ENCODE measurements at regions not wholly inside any gene's neighbourhood (a gene's known extent, or its start where the extent isn't known, plus 50 kb on each side); places are given as distances from the start of the nearest gene placed in this dataset.

- DNase-seq (ENCODE audit: low spot score), result peak; percentile 78
These were observed 97.0 kb upstream of the LNX1 start for GRCh38 chr4:53688186-53688790.

DNA sequence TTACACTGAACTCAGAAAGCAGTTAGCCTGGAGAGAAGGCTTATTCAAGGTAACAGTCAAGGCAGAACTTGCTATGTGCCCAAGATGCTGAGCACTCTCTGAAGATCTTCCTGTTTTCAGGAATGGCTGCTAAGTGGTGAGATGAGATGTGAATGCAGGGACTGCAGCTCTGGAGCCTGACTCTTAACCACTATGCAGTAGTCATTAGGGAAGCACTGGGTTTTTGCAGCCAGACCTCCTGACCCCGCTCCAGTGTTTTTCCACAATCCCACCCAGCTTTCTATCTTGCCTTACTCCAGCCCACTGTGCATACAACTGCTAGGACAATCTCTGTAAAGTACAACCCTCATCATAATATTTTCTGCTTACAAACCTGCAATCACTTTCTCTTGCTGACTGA lies 95.2 kb upstream of the LNX1 start:
- no peak for DNase-seq (ENCODE audit: low spot score)

- no peak for DNase-seq (ENCODE audit: low spot score)
These were observed 93.1 kb upstream of the LNX1 start for GRCh38 chr4:53684136-53685130.

GRCh38 chr4:53682908-53683307 lies 91.6 kb upstream of the LNX1 start:
- no peak for DNase-seq (ENCODE audit: low spot score)

GRCh38 chr4:53682196-53682595 lies 90.9 kb upstream of the LNX1 start:
- DNase-seq (ENCODE audit: low spot score), result no peak

- no peak for DNase-seq (ENCODE audit: low spot score)
These were observed 89.3 kb upstream of the LNX1 start for GRCh38 chr4:53680598-53680997.

DNA sequence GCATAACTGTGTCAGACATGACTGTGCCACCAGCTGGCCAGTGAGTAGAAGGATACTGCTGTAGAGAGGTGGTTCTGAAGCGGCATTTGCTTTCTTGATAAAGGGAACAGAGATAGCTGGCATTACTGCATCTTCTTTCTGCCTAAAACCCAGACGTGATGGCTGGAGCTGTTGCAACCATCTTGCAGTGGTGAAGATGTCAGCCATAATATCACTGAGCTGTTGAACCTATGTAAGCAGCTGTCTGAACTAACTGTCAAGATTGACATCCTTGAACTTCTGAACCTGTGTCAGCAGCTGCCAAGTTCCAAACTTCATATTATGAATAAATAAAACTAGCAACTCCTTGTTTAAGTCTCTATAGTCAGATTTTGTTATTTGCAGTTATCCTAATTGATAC lies 88.9 kb upstream of the LNX1 start:
- DNase-seq (ENCODE audit: low spot score), result no peak

DNA sequence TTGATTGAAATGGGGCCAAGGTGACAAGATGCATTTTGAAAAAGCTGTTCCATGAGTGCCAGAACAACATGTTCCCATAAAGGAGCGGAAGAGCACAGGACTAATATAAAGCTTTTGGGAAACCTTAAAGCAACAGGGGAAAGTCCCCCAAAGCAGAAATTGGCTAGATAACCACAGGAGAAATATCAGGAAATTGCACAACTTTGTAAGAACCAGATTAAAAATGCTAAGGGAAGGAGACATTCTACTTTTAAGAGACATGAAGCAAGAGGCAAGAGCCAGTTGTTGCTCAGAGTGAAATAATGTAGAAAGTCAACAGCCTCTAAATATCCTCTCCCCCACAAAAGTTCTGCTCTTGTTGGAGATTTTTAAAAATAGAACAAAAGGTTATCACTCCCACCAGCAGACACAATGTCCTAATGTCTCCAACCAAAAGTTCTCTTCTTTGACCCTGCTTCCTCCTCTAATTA lies 85.2 kb upstream of the LNX1 start:
- no peak for DNase-seq (ENCODE audit: low spot score)

DNA sequence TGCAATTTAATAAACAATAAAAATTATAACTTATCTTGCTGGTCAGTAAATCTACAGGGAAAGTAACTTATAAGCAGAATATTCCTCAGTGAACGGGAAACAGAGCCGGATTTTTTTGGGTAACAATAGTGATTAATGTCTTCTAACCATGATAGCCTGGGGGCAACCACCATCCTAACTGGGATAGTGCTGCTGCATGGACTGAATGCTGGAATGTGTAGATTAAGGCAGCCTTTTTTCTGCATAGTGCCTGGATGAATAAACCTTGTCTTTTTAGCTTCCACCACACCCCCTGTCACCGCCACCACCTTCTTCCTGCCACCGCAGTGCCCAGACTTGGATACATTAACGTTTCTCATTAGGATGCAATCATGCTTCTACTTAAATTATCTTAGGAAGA lies 83.6 kb upstream of the LNX1 start:
- peak; percentile 51 for DNase-seq (ENCODE audit: low spot score)

DNA sequence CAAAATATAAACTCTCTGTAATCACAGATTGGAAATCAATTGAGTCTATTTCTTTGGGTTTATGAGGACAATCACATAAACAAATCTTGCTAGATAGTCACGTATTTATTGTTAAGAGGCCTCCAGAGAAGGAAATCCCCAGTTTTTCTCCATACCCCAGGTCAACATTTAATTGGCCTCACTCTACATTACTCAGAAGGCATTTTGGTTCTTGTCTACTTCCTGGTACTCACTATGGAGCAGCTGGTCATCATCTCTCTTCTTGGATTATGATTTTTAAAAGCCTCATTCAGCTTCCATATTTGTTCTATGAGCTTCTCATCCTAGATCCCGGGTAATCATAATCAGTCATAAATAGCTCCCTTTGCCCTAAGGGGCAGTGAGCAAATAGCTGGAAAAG lies 81.6 kb upstream of the LNX1 start:
- no peak for DNase-seq (ENCODE audit: low spot score)

DNA sequence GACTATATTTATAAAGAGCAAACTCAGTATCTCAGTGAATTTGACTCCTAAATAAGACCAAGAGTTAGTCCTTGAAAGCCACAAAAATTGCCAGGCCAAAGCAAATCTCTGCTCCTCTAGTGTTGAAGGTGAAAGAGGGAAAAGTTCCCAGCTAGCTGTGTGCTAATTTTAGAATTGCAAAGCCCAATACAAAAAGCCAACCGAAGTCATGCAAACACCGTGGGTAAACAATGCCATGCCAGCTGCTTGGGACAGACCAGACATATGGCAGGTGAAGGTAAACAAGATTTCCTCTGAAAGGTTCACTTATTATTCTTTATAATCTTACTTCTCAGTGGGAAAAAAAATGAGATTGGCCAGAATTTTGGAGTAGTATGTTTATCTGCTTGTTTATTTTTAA lies 80.5 kb upstream of the LNX1 start:
- DNase-seq (ENCODE audit: low spot score), result no peak

DNA sequence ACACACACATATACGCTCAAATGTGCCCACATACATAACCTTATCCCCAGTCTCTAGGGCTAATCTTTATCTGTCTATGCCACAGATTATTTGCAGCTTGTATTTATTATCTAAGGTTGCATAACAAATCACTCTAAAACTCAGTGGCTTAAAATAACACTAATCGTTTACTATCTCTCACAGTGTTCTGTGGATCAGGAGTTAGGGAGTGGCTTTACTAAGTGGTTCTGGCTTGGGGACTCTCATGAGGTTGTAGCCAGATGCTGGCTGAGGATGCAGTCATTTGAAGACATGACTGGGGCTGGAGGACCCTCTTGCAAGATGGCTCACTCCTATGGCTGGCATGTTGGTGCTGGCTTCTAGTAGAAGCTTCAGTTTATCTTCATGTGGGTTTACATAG lies 68.5 kb upstream of the LNX1 start:
- DNase-seq (ENCODE audit: low spot score), result no peak

DNA sequence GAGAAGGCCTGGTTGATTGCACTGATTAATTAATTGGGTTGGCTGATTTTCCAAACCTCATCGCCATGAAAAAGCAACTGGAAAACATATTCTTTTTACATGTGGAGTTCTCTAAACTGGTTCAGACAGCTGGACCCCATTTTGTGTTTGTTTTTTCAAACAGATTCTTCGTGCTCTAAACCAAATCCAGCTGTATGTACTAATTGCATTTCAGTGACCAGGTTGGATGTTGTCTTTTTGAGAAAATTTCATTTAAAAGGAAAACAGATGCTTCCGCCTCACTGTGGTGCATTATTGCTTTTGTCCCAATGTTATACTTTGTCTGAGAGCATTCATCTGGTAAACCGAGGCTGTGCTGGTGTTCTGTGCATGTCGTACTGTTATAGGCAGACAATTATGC lies 67.8 kb upstream of the LNX1 start:
- no peak for DNase-seq (ENCODE audit: low spot score)

DNA sequence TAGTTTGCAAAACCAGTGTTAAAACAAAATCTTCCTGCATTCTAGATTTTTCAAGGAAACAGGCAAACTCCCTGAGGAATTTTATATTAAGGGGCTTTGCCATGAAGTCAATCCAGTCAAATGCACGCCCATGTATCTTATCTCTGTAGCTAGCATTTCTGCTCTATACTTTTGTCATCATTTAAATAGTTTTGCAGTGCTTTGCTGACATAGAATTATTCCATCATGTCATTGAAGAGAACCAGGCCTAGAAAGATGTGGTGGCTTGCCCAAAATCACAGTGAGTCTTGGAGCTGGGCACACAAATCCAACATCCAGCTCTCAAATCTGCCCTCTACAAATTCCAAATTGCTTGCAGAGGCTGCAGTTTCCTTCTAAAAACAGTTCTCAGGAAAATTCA lies 66.7 kb upstream of the LNX1 start:
- no peak for DNase-seq (ENCODE audit: low spot score)

- no peak for DNase-seq (ENCODE audit: low spot score)
These were observed 65.2 kb upstream of the LNX1 start for GRCh38 chr4:53656421-53656981.

DNA sequence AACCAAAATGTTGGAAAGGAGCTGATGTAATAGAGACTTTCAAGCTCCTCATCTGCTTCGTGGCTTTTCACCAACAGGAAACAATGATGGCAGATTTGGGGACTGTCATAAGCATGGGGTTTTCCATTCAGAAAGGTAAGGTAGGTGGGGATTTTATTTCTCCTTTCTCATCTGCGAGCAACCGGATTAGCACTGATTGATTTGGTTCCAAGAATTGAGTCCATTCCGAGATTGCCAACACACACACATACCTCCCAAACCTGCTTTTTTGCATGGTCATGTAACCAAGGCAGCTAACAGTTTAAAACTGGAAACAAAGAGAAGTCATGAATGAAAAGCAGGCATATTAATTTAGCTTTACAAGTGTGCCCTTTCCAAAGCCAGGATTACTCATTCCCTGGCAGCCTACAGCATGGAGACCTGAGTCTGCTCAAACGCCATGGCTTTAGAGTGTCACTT lies 63.0 kb upstream of the LNX1 start:
- DNase-seq (ENCODE audit: low spot score), result peak; percentile 38

DNA sequence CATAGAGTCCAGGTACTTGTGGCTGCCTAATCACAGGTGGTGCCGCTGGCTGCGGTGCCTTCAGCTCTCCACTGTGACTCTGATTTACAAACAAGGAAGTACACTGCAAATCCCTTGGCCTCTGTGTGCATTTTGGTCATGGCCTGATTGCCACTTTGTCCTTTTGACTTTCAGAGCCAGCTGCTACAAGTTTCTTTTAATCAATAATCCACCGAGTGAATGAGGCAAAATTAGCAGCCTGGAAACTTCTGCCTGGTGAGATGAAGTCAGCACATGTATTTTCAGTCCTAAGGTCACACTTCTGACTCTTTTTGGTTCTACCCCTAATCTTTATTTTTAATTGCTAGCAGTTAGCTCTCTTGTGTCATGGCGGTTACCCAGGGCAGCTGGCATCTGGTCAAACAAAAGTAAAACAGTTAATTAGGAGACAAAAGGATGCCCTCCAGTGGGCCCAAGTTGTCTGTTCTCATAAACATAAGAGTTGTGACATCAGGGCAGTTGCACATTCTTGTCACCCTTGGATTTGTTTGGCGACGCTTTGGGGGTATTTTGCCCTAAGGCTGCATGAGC lies 62.3 kb upstream of the LNX1 start:
- DNase-seq (ENCODE audit: low spot score), result no peak

DNA sequence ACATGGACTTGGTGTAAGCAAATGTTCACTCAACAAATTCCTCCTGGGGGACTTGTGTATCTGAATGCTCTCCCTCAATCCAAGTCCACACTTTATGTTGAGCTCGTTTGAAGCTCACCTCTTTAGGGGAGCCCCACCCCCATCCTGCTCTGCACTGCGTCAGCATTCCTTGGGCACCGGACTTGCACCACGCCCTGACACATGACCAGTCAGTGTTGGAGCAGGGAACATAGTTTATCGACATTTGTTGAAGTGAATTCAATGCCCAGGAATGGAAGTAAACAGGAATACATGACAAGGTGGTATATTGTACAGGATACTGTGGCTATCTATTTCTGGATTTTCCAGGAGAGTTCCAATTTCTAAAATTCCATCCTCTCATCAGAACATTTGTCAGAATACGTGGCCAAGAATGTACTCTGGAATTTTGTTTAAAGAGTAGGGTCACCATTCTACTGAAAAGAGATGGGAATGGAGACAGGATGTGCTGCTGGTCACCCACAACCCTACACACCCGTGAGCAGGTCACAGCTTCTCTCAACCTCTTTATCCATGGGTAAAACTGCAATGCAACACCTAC lies 60.0 kb upstream of the LNX1 start:
- DNase-seq (ENCODE audit: low spot score), result no peak

DNA sequence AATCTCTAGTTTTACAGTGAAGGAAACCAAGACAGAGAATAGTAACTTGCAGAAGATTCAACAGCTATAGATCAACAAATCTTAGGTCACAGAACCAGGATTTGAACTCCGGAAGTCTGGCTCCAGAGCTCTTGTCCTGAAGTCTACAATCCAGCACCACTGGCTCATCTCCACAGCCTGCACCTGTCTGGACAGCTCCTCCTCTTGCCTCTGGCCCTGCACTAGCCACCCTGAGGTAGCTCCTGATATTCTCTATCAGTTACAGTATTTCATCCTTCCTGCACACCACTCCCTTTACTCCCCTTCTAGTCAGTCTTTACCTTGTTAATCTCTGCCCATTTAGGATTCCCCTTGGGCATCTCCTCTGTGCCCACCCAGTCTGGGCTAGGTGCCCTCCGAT lies 58.1 kb upstream of the LNX1 start:
- no peak for DNase-seq (ENCODE audit: low spot score)

GRCh38 chr4:53647547-53647946 lies 56.3 kb upstream of the LNX1 start:
- DNase-seq (ENCODE audit: low spot score), result no peak

DNA sequence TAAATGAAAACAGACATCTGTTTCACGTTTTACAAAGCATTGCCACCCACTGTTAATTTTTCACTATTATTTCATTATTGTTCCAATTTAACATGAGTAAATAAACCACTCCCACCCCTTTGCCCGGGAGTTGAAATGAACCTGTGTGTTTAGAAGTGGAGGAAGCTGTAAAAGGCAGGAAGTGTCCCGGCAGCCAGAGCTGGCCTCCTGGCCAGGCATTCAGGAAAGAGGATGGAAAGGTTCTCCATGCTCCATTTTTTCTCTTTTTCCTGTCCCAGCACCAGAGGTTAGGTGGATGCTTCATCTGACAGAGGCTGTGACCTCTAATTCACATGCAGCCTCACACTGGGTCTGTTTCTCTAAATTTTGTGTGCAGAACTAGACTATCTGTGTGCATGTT lies 55.5 kb upstream of the LNX1 start:
- DNase-seq (ENCODE audit: low spot score), result no peak

- no peak for DNase-seq (ENCODE audit: low spot score)
These were observed 53.8 kb upstream of the LNX1 start for GRCh38 chr4:53645108-53645507.
